ENCODE measurements at regions not wholly inside any gene's neighbourhood (a gene's known extent, or its start where the extent isn't known, plus 50 kb on each side); places are given as distances from the start of the nearest gene placed in this dataset.

DNA sequence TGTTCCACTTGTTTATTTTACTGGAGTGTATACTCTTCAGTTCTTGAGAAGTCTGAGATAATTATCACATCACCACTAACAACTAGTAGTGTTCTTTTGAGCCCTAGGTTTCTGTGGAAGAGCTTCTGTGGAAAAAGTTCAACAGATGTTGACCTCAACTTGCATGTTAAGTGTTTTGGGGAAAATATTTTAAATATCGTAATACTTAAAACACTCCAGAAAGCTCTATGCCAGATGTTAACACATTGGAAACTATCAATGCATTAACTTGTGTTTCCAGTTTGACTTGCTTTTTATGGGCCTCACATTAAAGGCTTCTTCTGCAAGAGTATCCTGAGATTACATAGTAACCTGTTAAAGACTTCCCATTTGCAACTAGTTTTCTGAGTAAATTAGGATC, 173.1 kb downstream of the DUSP6 start:
- H3K27ac ChIP-seq (ENCODE audit: low read depth, low read length) = no peak overlapping the region
- Mint-ChIP-seq H3K9me3 (no peaks in the 10 kb centered on the region), H3K27ac (no peak overlapping the region), H3K4me3 (no peak overlapping the region), H3K4me1 (peaks cover 12% of the 10 kb centered on the region), H3K27me3 (ENCODE audit: insufficient read depth) (no peaks in the 10 kb centered on the region), H3K36me3 (ENCODE audit: low read depth) (no peaks in the 10 kb centered on the region)
- 83 to 91% methylated on average over 1 of the region's 1 CpG for WGBS, 2 experiments (ENCODE audit: insufficient coverage in 1 of 2, insufficient read length in 1 of 2)
- TF ChIP-seq, protein P1, sequence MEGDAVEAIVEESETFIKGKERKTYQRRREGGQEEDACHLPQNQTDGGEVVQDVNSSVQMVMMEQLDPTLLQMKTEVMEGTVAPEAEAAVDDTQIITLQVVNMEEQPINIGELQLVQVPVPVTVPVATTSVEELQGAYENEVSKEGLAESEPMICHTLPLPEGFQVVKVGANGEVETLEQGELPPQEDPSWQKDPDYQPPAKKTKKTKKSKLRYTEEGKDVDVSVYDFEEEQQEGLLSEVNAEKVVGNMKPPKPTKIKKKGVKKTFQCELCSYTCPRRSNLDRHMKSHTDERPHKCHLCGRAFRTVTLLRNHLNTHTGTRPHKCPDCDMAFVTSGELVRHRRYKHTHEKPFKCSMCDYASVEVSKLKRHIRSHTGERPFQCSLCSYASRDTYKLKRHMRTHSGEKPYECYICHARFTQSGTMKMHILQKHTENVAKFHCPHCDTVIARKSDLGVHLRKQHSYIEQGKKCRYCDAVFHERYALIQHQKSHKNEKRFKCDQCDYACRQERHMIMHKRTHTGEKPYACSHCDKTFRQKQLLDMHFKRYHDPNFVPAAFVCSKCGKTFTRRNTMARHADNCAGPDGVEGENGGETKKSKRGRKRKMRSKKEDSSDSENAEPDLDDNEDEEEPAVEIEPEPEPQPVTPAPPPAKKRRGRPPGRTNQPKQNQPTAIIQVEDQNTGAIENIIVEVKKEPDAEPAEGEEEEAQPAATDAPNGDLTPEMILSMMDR (conservative IDR thresholded peaks at IDR 0.05) = no peak
- no peak overlapping the region for H3K4me3 ChIP-seq (ENCODE audit: low read length)
- no peaks in the 10 kb centered on the region for H3K4me1 ChIP-seq (ENCODE audit: control insufficient read depth, insufficient read depth, low read length)
- H3K27me3 ChIP-seq (ENCODE audit: control insufficient read depth, insufficient read depth, low read length, poor library complexity, severe bottlenecking) = no peaks in the 10 kb centered on the region
- H3K9me3 ChIP-seq (ENCODE audit: control insufficient read depth, low read length) = no peaks in the 10 kb centered on the region
- no peak for DNase-seq
- H3K36me3 ChIP-seq (ENCODE audit: control insufficient read depth, insufficient read depth, low read length) = no peaks in the 10 kb centered on the region
- no peak overlapping the region for H3K9ac ChIP-seq (ENCODE audit: extremely low read depth, low read length, poor library complexity, severe bottlenecking)

DNA sequence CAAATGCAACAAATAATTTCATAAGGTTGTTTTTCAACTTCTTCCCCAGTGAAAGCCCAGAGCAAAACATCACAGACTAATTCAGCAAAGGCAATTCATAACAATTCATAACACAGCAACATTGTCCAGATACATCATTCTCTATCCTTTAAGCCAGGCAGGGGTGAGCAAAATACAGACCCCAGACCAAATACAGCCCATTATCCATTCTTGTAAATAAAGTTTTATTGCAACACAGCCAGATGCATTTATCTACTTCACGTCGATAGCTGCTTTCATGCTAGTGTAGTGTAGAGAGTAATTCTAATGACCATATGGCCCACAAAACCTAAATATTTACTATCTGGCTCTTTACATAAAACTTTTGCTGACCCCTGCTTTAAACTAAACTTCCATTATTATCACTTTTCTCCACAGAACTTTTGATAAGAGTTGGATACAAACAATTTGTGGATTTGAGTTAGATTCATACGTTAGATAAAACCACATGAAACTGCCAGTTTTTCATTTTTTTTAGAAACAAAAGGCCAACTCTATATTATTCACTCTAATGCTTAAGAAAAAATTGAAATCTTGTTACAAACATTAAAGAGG, 174.4 kb downstream of the DUSP6 start:
- Histone ChIP-seq H3K27ac (ENCODE audit: low read depth, low read length) (no peak overlapping the region), H3K4me3 (ENCODE audit: low read length) (no peak overlapping the region), H3K9ac (ENCODE audit: extremely low read depth, low read length, poor library complexity, severe bottlenecking) (no peak overlapping the region), H3K36me3 (ENCODE audit: control insufficient read depth, insufficient read depth, low read length) (no peaks in the 10 kb centered on the region), H3K9me3 (ENCODE audit: control insufficient read depth, low read length) (no peaks in the 10 kb centered on the region), H3K27me3 (ENCODE audit: control insufficient read depth, insufficient read depth, low read length, poor library complexity, severe bottlenecking) (no peaks in the 10 kb centered on the region), H3K4me1 (ENCODE audit: control insufficient read depth, insufficient read depth, low read length) (no peaks in the 10 kb centered on the region)
- Mint-ChIP-seq H3K27ac (no peak overlapping the region), H3K4me1 (peaks cover 12% of the 10 kb centered on the region), H3K4me3 (no peak overlapping the region), H3K9me3 (no peaks in the 10 kb centered on the region), H3K27me3 (ENCODE audit: insufficient read depth) (no peaks in the 10 kb centered on the region), H3K36me3 (ENCODE audit: low read depth) (no peaks in the 10 kb centered on the region)
- 100% methylated on average over 1 of the region's 3 CpGs; no CpG with 5 or more reads in 1 of the 2 experiments for WGBS, 2 experiments (ENCODE audit: insufficient coverage in 1 of 2, insufficient read length in 1 of 2)
- TF ChIP-seq, protein P1 (conservative IDR thresholded peaks at IDR 0.05) = no peak
- no peak for DNase-seq

DNA sequence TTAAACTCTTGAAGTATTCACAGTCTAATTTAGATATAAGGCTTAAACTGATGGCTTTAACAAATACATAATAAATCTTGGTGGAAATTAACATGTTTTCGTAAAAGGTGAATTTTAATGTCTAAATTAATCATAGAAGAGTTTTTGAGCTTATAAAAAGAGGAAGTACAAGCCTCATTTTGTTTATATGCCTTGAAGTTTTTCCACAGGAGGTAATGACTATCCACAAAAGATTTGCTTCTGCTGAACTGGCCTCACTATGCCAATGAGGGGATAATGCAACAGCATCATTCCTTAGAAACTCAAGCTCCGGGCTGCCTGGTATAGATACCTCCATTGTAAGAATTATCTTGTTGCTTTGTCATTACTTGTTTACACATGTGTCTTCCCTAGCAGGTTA, 175.6 kb downstream of the DUSP6 start:
- Histone ChIP-seq H3K27ac (ENCODE audit: low read depth, low read length) (no peak overlapping the region), H3K9me3 (ENCODE audit: control insufficient read depth, low read length) (no peaks in the 10 kb centered on the region), H3K4me1 (ENCODE audit: control insufficient read depth, insufficient read depth, low read length) (no peaks in the 10 kb centered on the region), H3K4me3 (ENCODE audit: low read length) (no peak overlapping the region), H3K9ac (ENCODE audit: extremely low read depth, low read length, poor library complexity, severe bottlenecking) (no peak overlapping the region), H3K27me3 (ENCODE audit: control insufficient read depth, insufficient read depth, low read length, poor library complexity, severe bottlenecking) (no peaks in the 10 kb centered on the region), H3K36me3 (ENCODE audit: control insufficient read depth, insufficient read depth, low read length) (no peaks in the 10 kb centered on the region)
- H3K27me3 Mint-ChIP-seq (ENCODE audit: insufficient read depth) = no peaks in the 10 kb centered on the region
- 83 to 92% methylated on average over 2 of the region's 2 CpGs for WGBS, 2 experiments (ENCODE audit: insufficient coverage in 1 of 2, insufficient read length in 1 of 2)
- no peak overlapping the region for H3K27ac Mint-ChIP-seq
- H3K4me3 Mint-ChIP-seq = no peak overlapping the region
- DNase-seq = no peak
- H3K4me1 Mint-ChIP-seq = peaks cover 11% of the 10 kb centered on the region
- no peaks in the 10 kb centered on the region for H3K9me3 Mint-ChIP-seq
- H3K36me3 Mint-ChIP-seq (ENCODE audit: low read depth) = no peaks in the 10 kb centered on the region
- TF ChIP-seq, protein P1 (conservative IDR thresholded peaks at IDR 0.05) = no peak
